NT2/D1 (cell line): ENCODE measurements at regions not wholly inside any gene's neighbourhood (a gene's known extent, or its start where the extent isn't known, plus 50 kb on each side); places are given as distances from the start of the nearest gene placed in this dataset.

Source experiments
- SUZ12 ChIP-seq: IDR thresholded peaks from 2 replicates; pipeline ENCODE4 v1.6.1; 2011; ENCODE audit not compliant: insufficient read length, insufficient read depth; ENCODE audit errors: extremely low read depth
- YY1 ChIP-seq: IDR thresholded peaks from 2 replicates; pipeline ENCODE4 v1.6.1; 2011; ENCODE audit not compliant: insufficient read length, insufficient read depth
- ZNF274 ChIP-seq: IDR thresholded peaks from 2 replicates; pipeline ENCODE4 v1.6.1; 2011; ENCODE audit warnings: mild to moderate bottlenecking, low read depth, low read length

DNA sequence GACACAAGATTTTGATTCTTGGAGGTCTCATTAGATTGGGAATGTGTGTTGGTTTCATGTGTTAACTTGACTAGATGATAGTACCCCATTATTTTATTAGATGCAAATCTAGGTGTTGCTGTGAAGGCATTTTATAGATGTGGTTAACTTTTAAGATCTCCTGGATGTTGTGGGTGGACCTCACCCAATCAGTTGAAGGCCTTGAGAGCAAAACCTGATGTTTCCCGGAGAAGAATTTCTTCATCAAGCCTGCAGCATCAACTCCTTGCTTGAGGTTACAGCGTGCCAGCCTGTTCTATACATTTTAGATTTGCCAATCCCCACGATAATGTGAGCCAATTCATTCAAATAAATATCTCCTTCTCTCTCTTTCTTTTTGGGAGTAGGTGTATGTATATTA lies 66.8 kb upstream of the EXOC2 start:
- TF ChIP-seq YY1: no peak
- no peak for TF ChIP-seq SUZ12
- no peak for TF ChIP-seq ZNF274
